Stimulated activated naive CD8-positive, alpha-beta T cell treated with anti-CD3 and anti-CD28 coated beads, Interleukin-15, Interleukin-2, amounts not matched to agents 100 U/mL and 50 U/mL, for 24 hours (primary cell): ENCODE measurements at regions not wholly inside any gene's neighbourhood (a gene's known extent, or its start where the extent isn't known, plus 50 kb on each side); places are given as distances from the start of the nearest gene placed in this dataset.
"Not testable (repeated sequence)": the region's sequence is repeated elsewhere in the genome, so short reads cannot be mapped to it uniquely, and the experiment has no call there.

Experiments
- ATAC-seq: fragments of 150-1000 bp; cut with Tn5 transposase; one replicate; pipeline ENCODE4 v1.10.0; 2021
- DNase-seq: peaks from one replicate; pipeline ENCODE4 v3.0.0; 2021

DNA sequence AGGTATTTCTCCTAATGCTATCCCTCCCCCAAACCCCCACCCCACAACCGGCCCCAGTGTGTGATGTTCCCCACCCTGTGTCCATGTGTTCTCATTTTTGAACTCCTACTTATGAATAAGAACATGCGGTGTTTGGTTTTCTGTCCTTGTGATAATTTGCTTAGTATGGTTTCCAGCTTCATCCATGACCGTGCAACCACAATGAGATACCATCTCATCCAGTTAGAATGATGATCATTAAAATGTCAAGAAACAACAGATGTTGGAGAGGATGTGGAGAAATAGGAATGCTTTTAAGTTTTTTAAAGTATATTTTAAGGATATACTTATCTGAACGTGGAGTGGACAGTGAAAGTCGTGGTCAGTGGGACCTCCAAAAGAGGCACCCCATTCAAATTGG lies 745.0 kb upstream of the AMELY start:
- no peak for DNase-seq
- ATAC-seq = no peak

DNA sequence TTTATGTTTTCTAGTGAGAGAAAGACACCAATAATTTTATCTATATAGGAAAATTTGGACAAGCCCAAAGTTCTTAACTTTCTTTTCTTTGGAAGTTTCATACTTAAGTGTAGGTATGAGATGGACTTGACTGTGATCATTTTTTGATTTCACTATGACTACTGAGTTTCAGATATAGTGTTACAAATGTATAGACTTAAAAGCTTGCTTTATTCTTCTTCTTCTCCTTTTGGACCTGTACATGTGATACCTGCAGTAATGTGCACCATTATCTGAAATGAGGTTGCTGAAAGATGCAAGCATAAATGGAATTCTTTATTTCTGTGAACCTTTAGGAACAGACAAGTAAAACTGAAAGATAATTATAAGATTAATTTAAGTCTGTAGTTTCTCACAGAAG lies 743.4 kb upstream of the AMELY start:
- no peak for DNase-seq
- no peak for ATAC-seq

GRCh38 chrY:7649866-7650265 lies 738.3 kb upstream of the AMELY start:
- not testable (repeated sequence) for DNase-seq, ATAC-seq
